A673 (cell line): ENCODE measurements at regions not wholly inside any gene's neighbourhood (a gene's known extent, or its start where the extent isn't known, plus 50 kb on each side); places are given as distances from the start of the nearest gene placed in this dataset.

Source experiments
- BruUV-seq: library from RNA; stranded (reverse); fragments of 400-500 nt; replicated peaks from 2 replicates; lab custom pipeline; 2021; lab: Mats Ljungman, UMichigan
- CTCF ChIA-PET: fragments of 300-600 bp; sonication (Branson Sonifier 250); formaldehyde crosslinking; loops from one replicate; lab custom pipeline; 2022; ENCODE audit warnings: antibody characterized with exemption; lab: Charles Lee
- POLR2A ChIA-PET: fragments of 300-600 bp; sonication (Branson Sonifier 250); formaldehyde crosslinking; loops from one replicate; lab custom pipeline; 2022; ENCODE audit warnings: antibody characterized with exemption; ENCODE audit not compliant: low non-redundant PET; lab: Charles Lee
- DNase-seq: peaks from one replicate; pipeline ENCODE4 v3.0.0-alpha.2; 2015; ENCODE audit warnings: low spot score
- H3K27ac ChIP-seq: fragments of 200-600 bp; sonication (generic); 2 replicates; pipeline ENCODE4 v1.5.1; 2016; ENCODE audit warnings: mixed run types, low read depth, mild to moderate bottlenecking, mixed read lengths, antibody characterized with exemption, low read length; ENCODE audit not compliant: poor library complexity, severe bottlenecking
- H3K27me3 ChIP-seq: fragments of 200-600 bp; sonication (generic); replicated peaks from 2 replicates; pipeline ENCODE4 v1.6.1; 2017; ENCODE audit warnings: mixed run types, low read depth, mild to moderate bottlenecking, mixed read lengths, antibody characterized with exemption, low read length; ENCODE audit not compliant: insufficient read depth, poor library complexity
- H3K36me3 ChIP-seq: fragments of 200-600 bp; sonication (generic); 2 replicates; pipeline ENCODE4 v1.6.1; 2016; ENCODE audit warnings: mixed run types, mild to moderate bottlenecking, mixed read lengths, antibody characterized with exemption, low read length; ENCODE audit not compliant: insufficient read depth, poor library complexity, severe bottlenecking
- H3K4me1 ChIP-seq: fragments of 200-600 bp; sonication (generic); 2 replicates; pipeline ENCODE4 v1.6.1; 2017; ENCODE audit warnings: mixed run types, mild to moderate bottlenecking, mixed read lengths, antibody characterized with exemption, low read length; ENCODE audit not compliant: insufficient read depth, poor library complexity, severe bottlenecking
- H3K4me3 ChIP-seq: fragments of 200-600 bp; sonication (generic); 2 replicates; pipeline ENCODE4 v1.5.1; 2016; ENCODE audit warnings: low read depth, mixed run types, mild to moderate bottlenecking, mixed read lengths, low read length; ENCODE audit not compliant: poor library complexity, severe bottlenecking
- H3K9me3 ChIP-seq: fragments of 200-600 bp; sonication (generic); 2 replicates; pipeline ENCODE4 v1.6.1; 2016; ENCODE audit warnings: mixed run types, low read depth, mild to moderate bottlenecking, mixed read lengths, antibody characterized with exemption, low read length; ENCODE audit not compliant: poor library complexity, severe bottlenecking
- CTCF ChIP-seq: fragments of 300-800, 200-600 bp; sonication (generic); conservative IDR thresholded peaks from 2 replicates; pipeline ENCODE4 v1.5.1; 2017; ENCODE audit warnings: low read depth, mild to moderate bottlenecking, antibody characterized with exemption, low read length, moderate library complexity, mixed read lengths
- EZH2 ChIP-seq: fragments of 200-600 bp; sonication (generic); IDR thresholded peaks from 2 replicates; pipeline ENCODE4 v1.6.1; 2017; ENCODE audit warnings: borderline replicate concordance, low read depth, mild to moderate bottlenecking, mixed read lengths, antibody characterized with exemption, low read length; ENCODE audit not compliant: poor library complexity, severe bottlenecking
- intact Hi-C: fragments of 100-400 bp; cut with micrococcal nuclease; formaldehyde crosslinking; loops from one replicate; pipeline ENCODE4 v1.10.0; 2022; ENCODE audit not compliant: unreplicated experiment

GRCh38 chr3:82004266-82004665 lies 242.8 kb upstream of the GBE1 start:
- POLR2A ChIA-PET, result no interaction called here
- no peak for TF ChIP-seq CTCF
- no peak for TF ChIP-seq EZH2
- Histone ChIP-seq H3K36me3 (no peaks in the 10 kb centered on the region), H3K9me3 (peaks cover 9% of the 10 kb centered on the region), H3K27ac (no peak overlapping the region), H3K4me3 (no peak overlapping the region), H3K27me3 (no peaks in the 10 kb centered on the region), H3K4me1 (peaks cover 4% of the 10 kb centered on the region)
- CTCF ChIA-PET, result no interaction called here
- no TSS peak for BruUV-seq
- DNase-seq, result no peak
- intact Hi-C loops, result no loop called here

- ChIA-PET POLR2A (no interaction called here), CTCF (no interaction called here)
- no TSS peak for BruUV-seq
- TF ChIP-seq EZH2, result no peak
- TF ChIP-seq CTCF, result no peak
- Histone ChIP-seq H3K9me3 (peaks cover 9% of the 10 kb centered on the region), H3K4me1 (peaks cover 4% of the 10 kb centered on the region), H3K4me3 (no peak overlapping the region), H3K27ac (no peak overlapping the region), H3K36me3 (no peaks in the 10 kb centered on the region), H3K27me3 (no peaks in the 10 kb centered on the region)
- no peak for DNase-seq
- intact Hi-C loops, result no loop called here
These were observed 241.7 kb upstream of the GBE1 start for GRCh38 chr3:82002986-82003642.

GRCh38 chr3:82002491-82002890 lies 241.0 kb upstream of the GBE1 start:
- no peak for TF ChIP-seq CTCF
- H3K4me3 ChIP-seq, result no peak overlapping the region
- DNase-seq, result peak; percentile 14
- no peaks in the 10 kb centered on the region for H3K27me3 ChIP-seq
- intact Hi-C loops, result no loop called here
- peaks cover 4% of the 10 kb centered on the region for H3K4me1 ChIP-seq
- POLR2A ChIA-PET, result no interaction called here
- peaks cover 6% of the 10 kb centered on the region for H3K9me3 ChIP-seq
- no peaks in the 10 kb centered on the region for H3K36me3 ChIP-seq
- CTCF ChIA-PET, result no interaction called here
- no TSS peak for BruUV-seq
- no peak overlapping the region for H3K27ac ChIP-seq
